GM18505 (cell line): ENCODE measurements at regions not wholly inside any gene's neighbourhood (a gene's known extent, or its start where the extent isn't known, plus 50 kb on each side); places are given as distances from the start of the nearest gene placed in this dataset.

ENCODE experiments used
- ATAC-seq: cut with Tn5 transposase; IDR thresholded peaks from one replicate; pipeline ENCODE4 v1.9.1; 2021; ENCODE audit not compliant: unreplicated experiment
- POLR2A ChIP-seq: IDR thresholded peaks from 4 replicates; pipeline ENCODE4 v1.6.1; 2011; ENCODE audit warnings: borderline replicate concordance; ENCODE audit not compliant: insufficient read depth, insufficient read length; ENCODE audit errors: extremely low read depth

DNA sequence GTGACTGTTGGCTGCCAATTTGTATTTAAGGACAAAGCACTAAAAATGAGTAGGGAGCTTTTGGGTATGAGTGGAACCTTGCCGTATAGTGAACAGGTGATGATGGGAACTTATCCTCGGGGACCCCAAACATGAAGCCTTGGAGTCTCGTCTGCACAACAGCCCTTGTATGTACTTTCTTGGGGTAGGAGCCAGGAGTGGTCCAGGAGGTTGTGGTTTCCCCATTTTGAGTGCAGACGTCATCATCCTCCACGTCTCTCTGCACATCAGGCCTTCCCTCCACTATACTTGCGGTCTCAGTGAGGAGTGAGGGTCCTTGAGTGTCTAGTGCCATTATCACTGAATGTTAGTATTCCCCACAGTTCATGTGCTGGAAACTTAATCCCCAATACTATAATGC, 101.5 kb upstream of the HS6ST1 start:
- ATAC-seq: no peak
- no peak for TF ChIP-seq POLR2A

- ATAC-seq: no peak
- TF ChIP-seq POLR2A: no peak
These were observed 102.1 kb upstream of the HS6ST1 start for GRCh38 chr2:128420776-128421175.

- no peak for TF ChIP-seq POLR2A
- ATAC-seq: no peak
These were observed 102.6 kb upstream of the HS6ST1 start for GRCh38 chr2:128421286-128421685.

DNA sequence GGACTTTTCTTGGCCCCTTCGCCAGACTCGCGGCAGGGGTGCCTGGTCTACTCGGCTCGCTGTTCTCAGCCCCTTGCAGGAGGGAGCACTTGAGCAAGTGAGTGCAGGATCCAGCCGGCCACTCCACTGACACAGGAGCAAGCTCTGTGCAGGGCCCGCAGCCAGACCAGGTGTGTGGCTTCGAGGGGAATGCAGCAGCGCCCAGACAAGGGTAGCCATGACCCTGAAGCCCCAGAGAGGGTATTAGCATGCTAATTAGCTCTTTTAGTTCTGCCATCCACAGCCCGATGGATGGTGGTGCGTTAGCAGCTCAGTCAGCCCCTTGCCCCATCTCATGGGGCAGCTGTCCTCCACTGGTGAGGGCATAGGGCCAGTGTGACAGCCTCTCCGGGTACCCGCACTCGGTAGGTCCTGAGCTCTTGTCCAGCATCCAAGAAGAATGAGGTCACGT, 103.2 kb upstream of the HS6ST1 start:
- ATAC-seq: no peak
- no peak for TF ChIP-seq POLR2A

GRCh38 chr2:128422571-128422970, 103.9 kb upstream of the HS6ST1 start:
- TF ChIP-seq POLR2A: no peak
- ATAC-seq: no peak

DNA sequence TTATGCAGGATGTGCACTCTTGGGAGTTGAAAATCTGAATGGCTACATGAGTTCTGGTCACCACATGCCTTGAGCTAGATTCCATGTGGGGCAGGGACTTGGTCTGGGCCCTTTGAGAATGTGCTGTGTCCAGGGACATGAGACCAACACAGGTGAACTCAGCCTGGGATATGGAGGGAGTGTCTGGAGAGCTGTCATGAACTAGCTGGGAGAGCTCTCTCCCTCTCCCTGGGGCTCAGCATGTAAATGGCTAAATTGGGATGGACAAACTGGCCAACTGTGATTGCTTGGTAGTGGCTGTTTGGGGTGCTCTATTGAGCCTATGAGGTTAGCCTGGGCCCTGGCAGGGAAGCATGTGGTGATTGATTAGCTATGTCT, 105.1 kb upstream of the HS6ST1 start:
- ATAC-seq: no peak
- TF ChIP-seq POLR2A: no peak

- no peak for ATAC-seq
- TF ChIP-seq POLR2A: no peak
These were observed 105.9 kb upstream of the HS6ST1 start for GRCh38 chr2:128424406-128425171.

DNA sequence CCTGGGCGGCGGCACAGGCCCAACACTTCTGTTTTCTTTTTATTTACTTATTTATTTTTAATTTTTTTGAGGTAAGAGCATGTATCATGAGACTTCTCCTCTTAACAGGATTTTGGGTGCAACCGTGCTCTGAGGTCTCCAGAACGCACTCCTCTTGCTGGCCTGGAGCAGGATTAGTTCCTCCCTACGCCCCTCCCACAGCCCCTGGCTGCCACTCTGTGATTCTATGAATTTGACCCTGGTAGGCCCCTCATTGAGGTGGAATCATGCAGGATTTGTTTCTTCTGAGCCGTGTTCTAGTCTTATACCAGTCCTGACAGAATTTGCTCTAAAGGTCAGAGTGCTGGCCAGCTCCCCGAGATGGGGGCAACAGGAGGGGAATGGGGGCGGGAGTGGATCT, 106.5 kb upstream of the HS6ST1 start:
- ATAC-seq: no peak
- no peak for TF ChIP-seq POLR2A

GRCh38 chr2:128425731-128426620, 107.3 kb upstream of the HS6ST1 start:
- ATAC-seq: no peak
- no peak for TF ChIP-seq POLR2A

GRCh38 chr2:128427413-128427755, 108.7 kb upstream of the HS6ST1 start:
- no peak for ATAC-seq
- no peak for TF ChIP-seq POLR2A

DNA sequence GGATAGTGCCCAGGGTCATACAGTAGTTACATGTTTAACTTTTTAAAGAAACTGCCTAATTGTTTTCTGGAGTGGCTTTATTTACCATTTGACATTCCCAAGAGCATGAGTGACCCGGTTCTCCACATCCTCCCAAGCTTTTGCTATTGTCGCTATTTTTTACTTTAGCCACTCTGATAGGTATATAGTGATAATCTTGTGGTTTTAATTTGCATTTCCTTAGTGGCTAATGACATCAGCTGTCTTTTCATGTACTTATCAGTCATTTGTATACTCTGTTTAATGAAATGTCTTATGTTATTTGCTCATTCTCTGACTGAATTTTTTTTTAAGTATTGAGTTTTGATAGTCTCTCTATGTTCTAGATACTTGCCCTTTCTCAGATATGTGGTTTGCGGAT, 109.7 kb upstream of the HS6ST1 start:
- no peak for TF ChIP-seq POLR2A
- ATAC-seq: no peak

- TF ChIP-seq POLR2A: no peak
- ATAC-seq: no peak
These were observed 113.8 kb upstream of the HS6ST1 start for GRCh38 chr2:128432423-128432822.

GRCh38 chr2:128433911-128434550, 115.4 kb upstream of the HS6ST1 start:
- no peak for TF ChIP-seq POLR2A
- no peak for ATAC-seq

- ATAC-seq: no peak
- no peak for TF ChIP-seq POLR2A
These were observed 117.2 kb upstream of the HS6ST1 start for GRCh38 chr2:128435576-128436478.
